NCI-H510A treated with DMSO at 0.1 percent for 48 hours (cell line): ENCODE measurements at regions not wholly inside any gene's neighbourhood (a gene's known extent, or its start where the extent isn't known, plus 50 kb on each side); places are given as distances from the start of the nearest gene placed in this dataset.
"Not testable (repeated sequence)": the region's sequence is repeated elsewhere in the genome, so short reads cannot be mapped to it uniquely, and the experiment has no call there.

ENCODE experiments used
- DNase-seq: peaks from one replicate; lab custom pipeline; 2025; lab: John Stamatoyannopoulos, UW

- DNase-seq, result no peak
Measured at GRCh38 chr5:8805653-8806052, 740.2 kb downstream of the SEMA5A start.

GRCh38 chr5:8807636-8808035 lies 738.2 kb downstream of the SEMA5A start:
- DNase-seq, result no peak

- no peak for DNase-seq
Measured at GRCh38 chr5:8811581-8811980, 734.3 kb downstream of the SEMA5A start.

GRCh38 chr5:8813180-8813579 lies 732.7 kb downstream of the SEMA5A start:
- DNase-seq, result no peak

- no peak for DNase-seq
Measured at GRCh38 chr5:8814105-8814504, 731.8 kb downstream of the SEMA5A start.

- no peak for DNase-seq
Measured at GRCh38 chr5:8824371-8824770, 721.5 kb downstream of the SEMA5A start.

- DNase-seq, result no peak
Measured at GRCh38 chr5:8825139-8825757, 720.6 kb downstream of the SEMA5A start.

GRCh38 chr5:8826508-8826907 lies 719.4 kb downstream of the SEMA5A start:
- DNase-seq, result no peak

GRCh38 chr5:8827696-8828095 lies 718.2 kb downstream of the SEMA5A start:
- DNase-seq, result no peak

- no peak for DNase-seq
Measured at GRCh38 chr5:8828596-8829322, 717.1 kb downstream of the SEMA5A start.

GRCh38 chr5:8829323-8830029 lies 716.4 kb downstream of the SEMA5A start:
- DNase-seq, result no peak

- DNase-seq, result no peak
Measured at GRCh38 chr5:8831251-8831650, 714.6 kb downstream of the SEMA5A start.

- no peak for DNase-seq
Measured at GRCh38 chr5:8831854-8832253, 714.0 kb downstream of the SEMA5A start.

- no peak for DNase-seq
Measured at GRCh38 chr5:8839361-8840055, 706.4 kb downstream of the SEMA5A start.

GRCh38 chr5:8840237-8840636 lies 705.6 kb downstream of the SEMA5A start:
- DNase-seq, result no peak

- DNase-seq, result not testable (repeated sequence)
Measured at GRCh38 chr5:8840746-8841145, 705.1 kb downstream of the SEMA5A start.

GRCh38 chr5:8842971-8843551 lies 702.8 kb downstream of the SEMA5A start:
- DNase-seq, result peak; percentile 91

- DNase-seq, result peak; percentile 98
Measured at GRCh38 chr5:8843771-8844170, 702.1 kb downstream of the SEMA5A start.

- DNase-seq, result no peak
Measured at GRCh38 chr5:8844206-8844605, 701.7 kb downstream of the SEMA5A start.

GRCh38 chr5:8844847-8845246 lies 701.0 kb downstream of the SEMA5A start:
- DNase-seq, result no peak

- DNase-seq, result no peak
Measured at GRCh38 chr5:8845296-8845695, 700.6 kb downstream of the SEMA5A start.

- no peak for DNase-seq
Measured at GRCh38 chr5:8848366-8848765, 697.5 kb downstream of the SEMA5A start.
